RWPE2 (cell line): ENCODE measurements at regions not wholly inside any gene's neighbourhood (a gene's known extent, or its start where the extent isn't known, plus 50 kb on each side); places are given as distances from the start of the nearest gene placed in this dataset.
A peak's percentile ranks its signal among the peaks of the same experiment; 100 is the strongest.

Experiments
- ATAC-seq: fragments of 200-7000 bp; cut with Tn5 transposase; 3 replicates; pipeline ENCODE4 v1.9.1; 2021; ENCODE audit warnings: low read depth
- DNase-seq: peaks from one replicate; pipeline ENCODE4 v3.0.0-alpha.2; 2020; ENCODE audit warnings: low spot score
- H3K27ac ChIP-seq: fragments of 450-650 bp; 2 replicates; pipeline ENCODE4 v1.5.1; 2017; ENCODE audit warnings: mild to moderate bottlenecking; ENCODE audit not compliant: poor library complexity, severe bottlenecking
- H3K27me3 ChIP-seq: fragments of 250-450 bp; sonication (Bioruptor Pico); 2 replicates; pipeline ENCODE4 v1.5.1; 2021; ENCODE audit warnings: mild to moderate bottlenecking, moderate library complexity; ENCODE audit not compliant: insufficient read depth, poor library complexity, severe bottlenecking
- H3K36me3 ChIP-seq: fragments of 250-450 bp; sonication (Bioruptor Pico); 2 replicates; pipeline ENCODE4 v1.5.1; 2020; ENCODE audit warnings: low read depth, mild to moderate bottlenecking, moderate library complexity
- H3K4me1 ChIP-seq: fragments of 250-450 bp; sonication (Bioruptor Pico); 2 replicates; pipeline ENCODE4 v1.5.1; 2021; ENCODE audit warnings: mild to moderate bottlenecking, moderate library complexity; ENCODE audit not compliant: insufficient read depth, poor library complexity, severe bottlenecking
- H3K4me3 ChIP-seq: fragments of 250-450 bp; sonication (Bioruptor Pico); 2 replicates; pipeline ENCODE4 v1.5.1; 2021; ENCODE audit warnings: mild to moderate bottlenecking, moderate library complexity; ENCODE audit not compliant: severe bottlenecking
- H3K9me3 ChIP-seq: fragments of 250-450 bp; sonication (Bioruptor Pico); 2 replicates; pipeline ENCODE4 v1.5.1; 2021; ENCODE audit warnings: mild to moderate bottlenecking, moderate library complexity; ENCODE audit not compliant: severe bottlenecking
- CTCF ChIP-seq: fragments of 450-650 bp; IDR thresholded peaks from one replicate; pipeline ENCODE4 v1.5.1; 2017; ENCODE audit warnings: mild to moderate bottlenecking, moderate library complexity; ENCODE audit not compliant: poor library complexity, severe bottlenecking

DNA sequence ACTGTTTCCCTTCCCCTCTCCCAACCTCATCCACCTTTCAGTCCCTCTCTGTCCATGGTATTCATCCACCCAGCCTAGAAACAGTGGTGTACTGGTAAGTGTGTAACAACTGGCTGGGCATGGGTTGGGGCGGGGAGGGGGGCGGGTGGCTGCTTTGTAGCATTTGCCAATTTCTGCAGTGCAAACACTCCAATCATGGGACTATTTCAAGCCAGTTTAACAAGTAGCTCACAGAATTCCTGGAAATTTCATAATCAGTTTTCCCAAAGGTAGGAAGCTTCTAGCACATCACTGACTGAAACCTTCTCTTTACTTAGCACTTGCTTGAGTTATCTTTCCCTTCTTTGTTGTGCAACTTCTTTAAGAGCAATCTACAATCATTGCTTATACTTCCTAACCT, 100.8 kb upstream of the WASF3 start:
- Histone ChIP-seq H3K9me3 (no peaks in the 10 kb centered on the region), H3K27me3 (no peaks in the 10 kb centered on the region), H3K4me3 (no peak overlapping the region), H3K4me1 (no peaks in the 10 kb centered on the region), H3K36me3 (no peaks in the 10 kb centered on the region), H3K27ac (no peak overlapping the region)
- no peak for TF ChIP-seq CTCF
- ATAC-seq: no peak
- DNase-seq: no peak

DNA sequence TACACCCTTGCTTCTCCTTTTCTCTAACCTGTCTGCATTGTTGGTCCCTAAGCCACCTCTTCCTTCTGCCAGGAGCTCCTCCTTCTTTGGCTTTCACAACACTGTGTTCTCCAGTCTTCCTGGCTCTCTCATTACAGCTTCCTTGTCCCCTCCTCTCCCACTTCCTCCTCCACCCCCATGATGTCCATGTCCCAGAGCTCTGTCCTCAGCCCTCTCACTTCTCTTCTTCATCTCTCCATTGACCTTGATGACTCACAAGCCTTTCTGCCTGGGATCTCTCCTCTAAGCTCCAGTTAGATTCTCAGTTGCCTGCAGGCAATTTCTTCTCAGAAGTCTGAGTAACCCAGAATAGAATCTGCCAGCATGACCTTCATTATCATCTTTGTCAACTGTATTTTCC, 100.3 kb upstream of the WASF3 start:
- TF ChIP-seq CTCF: no peak
- Histone ChIP-seq H3K36me3 (no peaks in the 10 kb centered on the region), H3K27me3 (no peaks in the 10 kb centered on the region), H3K9me3 (no peaks in the 10 kb centered on the region), H3K4me3 (no peak overlapping the region), H3K4me1 (no peaks in the 10 kb centered on the region), H3K27ac (no peak overlapping the region)
- ATAC-seq: 0 out of 3 replicates have a peak, but pooled peaks have one; percentile 25
- no peak for DNase-seq

GRCh38 chr13:26458196-26458749, 99.2 kb upstream of the WASF3 start:
- no peaks in the 10 kb centered on the region for H3K27me3 ChIP-seq
- no peaks in the 10 kb centered on the region for H3K9me3 ChIP-seq
- no peak for DNase-seq
- H3K4me1 ChIP-seq: no peaks in the 10 kb centered on the region
- no peak overlapping the region for H3K4me3 ChIP-seq
- TF ChIP-seq CTCF: no peak
- ATAC-seq: no peak
- H3K27ac ChIP-seq: no peak overlapping the region
- H3K36me3 ChIP-seq: no peaks in the 10 kb centered on the region

DNA sequence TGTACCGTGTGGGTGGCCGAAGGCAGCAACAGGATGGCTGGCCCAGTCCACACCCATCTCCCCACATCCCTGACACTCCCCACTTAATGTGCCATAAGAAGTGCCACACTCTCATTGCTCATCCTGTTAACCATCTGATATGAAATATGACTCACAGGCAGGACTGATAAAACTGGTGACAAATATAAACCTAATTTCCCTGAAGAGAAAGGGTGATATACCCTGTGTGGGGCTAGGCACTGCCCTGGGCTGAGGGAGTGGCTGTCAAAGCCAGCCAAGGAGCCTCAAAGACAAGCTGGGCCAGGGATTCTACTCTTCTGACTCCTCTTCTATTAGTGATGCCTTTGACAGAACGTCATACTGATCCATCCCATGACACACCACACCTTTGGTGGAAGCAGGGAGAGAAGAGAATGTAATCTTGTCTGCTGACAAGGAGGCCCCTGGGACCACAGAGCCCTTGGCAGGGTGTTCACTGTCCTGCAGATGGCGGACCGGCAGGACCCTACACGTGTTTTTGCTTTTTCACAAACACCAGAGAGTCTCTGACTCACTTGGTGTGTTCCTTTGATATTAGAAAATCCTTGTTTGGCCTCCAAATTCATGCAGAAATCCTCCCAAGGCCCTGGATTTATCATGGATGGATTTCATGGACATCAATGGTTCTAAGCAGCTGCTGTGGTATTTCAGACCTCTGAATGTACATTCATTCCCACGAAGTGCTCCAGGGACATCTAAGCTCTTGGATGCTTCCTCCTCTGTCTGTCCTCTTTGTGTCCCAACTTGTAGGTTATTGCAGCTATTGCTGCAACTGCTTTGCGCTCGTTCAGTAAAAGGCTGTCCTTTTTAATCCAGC, 98.0 kb upstream of the WASF3 start:
- H3K27me3 ChIP-seq: no peaks in the 10 kb centered on the region
- no peak overlapping the region for H3K27ac ChIP-seq
- H3K4me1 ChIP-seq: no peaks in the 10 kb centered on the region
- ATAC-seq (no peak; the same call in 2 of the 3 replicates), DNase-seq (no peak)
- no peaks in the 10 kb centered on the region for H3K36me3 ChIP-seq
- no peaks in the 10 kb centered on the region for H3K9me3 ChIP-seq
- TF ChIP-seq CTCF: no peak
- no peak overlapping the region for H3K4me3 ChIP-seq

GRCh38 chr13:26460648-26461047, 96.8 kb upstream of the WASF3 start:
- DNase-seq (no peak), ATAC-seq (no peak)
- H3K27me3 ChIP-seq: no peaks in the 10 kb centered on the region
- no peaks in the 10 kb centered on the region for H3K9me3 ChIP-seq
- no peaks in the 10 kb centered on the region for H3K36me3 ChIP-seq
- H3K4me3 ChIP-seq: no peak overlapping the region
- no peaks in the 10 kb centered on the region for H3K4me1 ChIP-seq
- no peak for TF ChIP-seq CTCF
- no peak overlapping the region for H3K27ac ChIP-seq
